BE2C (cell line): ENCODE measurements at regions not wholly inside any gene's neighbourhood (a gene's known extent, or its start where the extent isn't known, plus 50 kb on each side); places are given as distances from the start of the nearest gene placed in this dataset.
"Not testable (repeated sequence)": the region's sequence is repeated elsewhere in the genome, so short reads cannot be mapped to it uniquely, and the experiment has no call there.

ENCODE experiments used
- DNase-seq: peaks from one replicate; pipeline ENCODE4 v3.0.0-alpha.2; 2020
- H3K27me3 ChIP-seq: fragments of 250-450 bp; sonication (Bioruptor Pico); 2 replicates; pipeline ENCODE4 v1.5.1; 2020; ENCODE audit warnings: mild to moderate bottlenecking
- H3K36me3 ChIP-seq: fragments of 250-450 bp; sonication (Bioruptor Pico); 2 replicates; pipeline ENCODE4 v1.5.1; 2020; ENCODE audit warnings: mild to moderate bottlenecking
- H3K4me1 ChIP-seq: fragments of 250-450 bp; sonication (Bioruptor Pico); 2 replicates; pipeline ENCODE4 v1.5.1; 2020
- H3K4me3 ChIP-seq: 2 replicates; pipeline ENCODE4 v1.5.1; 2011; ENCODE audit warnings: low read depth, low read length
- H3K9me3 ChIP-seq: fragments of 250-450 bp; sonication (Bioruptor Pico); 2 replicates; pipeline ENCODE4 v1.5.1; 2020
- TF ChIP-seq, protein P1 (sequence below): IDR thresholded peaks from 2 replicates; pipeline ENCODE4 v1.5.1; 2012; ENCODE audit warnings: mild to moderate bottlenecking, low read depth, low read length

DNA sequence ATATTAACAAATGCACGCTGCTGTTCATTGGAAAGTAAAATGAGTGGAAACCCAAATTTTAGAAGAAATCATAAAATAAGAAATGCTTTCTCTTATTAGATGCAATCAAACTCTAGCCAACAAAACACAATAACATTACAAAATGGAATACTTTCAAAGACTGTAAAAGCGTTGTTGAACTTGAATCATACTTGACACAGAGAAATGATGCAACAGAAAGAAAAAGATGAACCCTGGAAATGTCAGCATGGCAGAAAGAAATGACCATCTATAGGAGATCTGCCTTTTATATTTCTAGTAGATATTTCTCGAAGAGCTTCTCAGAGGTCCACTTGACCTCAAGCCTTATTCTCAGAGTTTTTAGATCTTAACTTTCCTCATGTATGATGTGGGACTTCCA lies 170.6 kb upstream of the MEIS1 start:
- Histone ChIP-seq H3K4me3 (no peak overlapping the region), H3K9me3 (no peaks in the 10 kb centered on the region), H3K4me1 (no peaks in the 10 kb centered on the region), H3K36me3 (no peaks in the 10 kb centered on the region), H3K27me3 (no peaks in the 10 kb centered on the region)
- TF ChIP-seq, protein P1, sequence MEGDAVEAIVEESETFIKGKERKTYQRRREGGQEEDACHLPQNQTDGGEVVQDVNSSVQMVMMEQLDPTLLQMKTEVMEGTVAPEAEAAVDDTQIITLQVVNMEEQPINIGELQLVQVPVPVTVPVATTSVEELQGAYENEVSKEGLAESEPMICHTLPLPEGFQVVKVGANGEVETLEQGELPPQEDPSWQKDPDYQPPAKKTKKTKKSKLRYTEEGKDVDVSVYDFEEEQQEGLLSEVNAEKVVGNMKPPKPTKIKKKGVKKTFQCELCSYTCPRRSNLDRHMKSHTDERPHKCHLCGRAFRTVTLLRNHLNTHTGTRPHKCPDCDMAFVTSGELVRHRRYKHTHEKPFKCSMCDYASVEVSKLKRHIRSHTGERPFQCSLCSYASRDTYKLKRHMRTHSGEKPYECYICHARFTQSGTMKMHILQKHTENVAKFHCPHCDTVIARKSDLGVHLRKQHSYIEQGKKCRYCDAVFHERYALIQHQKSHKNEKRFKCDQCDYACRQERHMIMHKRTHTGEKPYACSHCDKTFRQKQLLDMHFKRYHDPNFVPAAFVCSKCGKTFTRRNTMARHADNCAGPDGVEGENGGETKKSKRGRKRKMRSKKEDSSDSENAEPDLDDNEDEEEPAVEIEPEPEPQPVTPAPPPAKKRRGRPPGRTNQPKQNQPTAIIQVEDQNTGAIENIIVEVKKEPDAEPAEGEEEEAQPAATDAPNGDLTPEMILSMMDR = no peak
- no peak for DNase-seq

DNA sequence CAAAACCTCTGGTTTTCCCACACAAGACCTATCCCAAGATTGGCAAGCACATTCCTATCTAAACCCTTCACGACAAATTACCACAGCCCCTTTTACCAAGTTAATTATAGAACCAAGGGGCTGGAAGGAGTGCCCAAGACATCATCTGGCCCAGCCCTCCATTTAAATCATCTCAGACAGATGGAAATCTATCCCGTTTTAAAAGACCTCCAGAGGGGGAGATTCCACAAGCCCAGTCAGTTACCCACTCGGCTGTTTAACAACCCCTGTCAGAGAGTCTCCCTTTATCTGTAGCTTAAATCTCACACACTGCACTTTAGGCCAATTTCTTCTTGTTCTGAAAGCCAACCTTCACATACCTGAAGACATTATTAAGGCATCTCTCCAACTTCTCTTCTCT lies 179.1 kb upstream of the MEIS1 start:
- H3K27me3 ChIP-seq = no peaks in the 10 kb centered on the region
- no peaks in the 10 kb centered on the region for H3K4me1 ChIP-seq
- DNase-seq = no peak
- H3K4me3 ChIP-seq = no peak overlapping the region
- TF ChIP-seq, protein P1 = no peak
- no peaks in the 10 kb centered on the region for H3K9me3 ChIP-seq
- no peaks in the 10 kb centered on the region for H3K36me3 ChIP-seq

DNA sequence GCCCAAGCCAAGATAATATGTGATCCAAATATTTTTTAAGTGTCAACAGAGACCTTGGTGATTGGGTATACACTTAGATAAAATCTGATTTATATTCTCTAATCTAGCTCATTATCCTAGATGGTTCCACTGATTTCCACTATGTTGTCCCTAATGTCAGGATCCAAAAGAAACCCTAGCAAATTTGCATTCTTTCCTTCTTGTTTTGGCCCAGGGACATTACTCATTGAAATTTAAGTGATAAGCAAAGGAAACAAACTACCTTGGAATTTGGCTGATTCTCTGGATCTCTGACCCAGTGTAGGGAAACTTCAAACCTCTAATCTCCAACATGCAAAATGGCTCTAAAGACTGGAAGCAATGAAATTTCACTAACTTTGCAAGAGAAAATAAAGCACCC lies 179.8 kb upstream of the MEIS1 start:
- Histone ChIP-seq H3K27me3 (no peaks in the 10 kb centered on the region), H3K4me1 (no peaks in the 10 kb centered on the region), H3K4me3 (no peak overlapping the region), H3K9me3 (no peaks in the 10 kb centered on the region), H3K36me3 (no peaks in the 10 kb centered on the region)
- TF ChIP-seq, protein P1 = no peak
- DNase-seq = no peak

DNA sequence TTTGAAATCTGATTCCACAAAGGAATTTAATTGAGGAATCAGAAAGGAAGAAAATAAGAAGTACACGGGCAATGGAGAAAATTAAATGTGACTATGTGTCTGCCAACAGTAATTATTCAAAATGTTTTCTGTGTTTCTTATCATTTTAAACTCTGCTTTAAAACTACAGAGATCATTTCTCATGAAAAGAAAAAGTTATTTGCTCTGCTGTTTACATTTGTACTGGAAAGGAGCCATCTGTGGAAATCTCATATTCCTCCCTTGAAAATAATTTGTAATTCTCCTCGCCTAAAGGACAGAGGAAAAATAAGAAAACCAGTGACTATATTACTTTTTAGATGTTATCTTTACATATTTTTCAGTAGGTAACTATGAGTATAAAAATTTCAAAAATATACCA lies 181.9 kb upstream of the MEIS1 start:
- TF ChIP-seq, protein P1 = no peak
- DNase-seq = no peak
- H3K4me1 ChIP-seq = no peaks in the 10 kb centered on the region
- H3K27me3 ChIP-seq = no peaks in the 10 kb centered on the region
- H3K36me3 ChIP-seq = no peaks in the 10 kb centered on the region
- H3K9me3 ChIP-seq = no peaks in the 10 kb centered on the region
- no peak overlapping the region for H3K4me3 ChIP-seq

DNA sequence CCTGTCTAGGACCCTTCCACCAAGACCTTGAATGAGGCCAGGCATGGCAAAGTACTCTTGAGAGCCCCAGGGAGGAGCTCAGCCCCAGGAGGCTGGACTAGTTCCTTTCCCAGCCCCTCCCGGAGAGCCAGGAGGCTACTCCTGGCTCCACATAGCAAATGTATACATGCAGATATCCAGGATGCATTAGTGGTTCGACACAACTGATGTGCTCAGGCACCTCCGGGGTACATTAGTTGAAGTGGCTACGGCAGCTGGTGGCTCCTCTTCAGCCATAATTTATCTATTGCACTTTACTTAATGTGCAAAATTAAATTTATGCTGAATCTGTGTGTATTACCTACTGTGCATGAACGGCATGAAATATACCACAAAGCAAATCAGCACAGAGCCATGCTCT lies 182.8 kb upstream of the MEIS1 start:
- H3K27me3 ChIP-seq = no peaks in the 10 kb centered on the region

DNA sequence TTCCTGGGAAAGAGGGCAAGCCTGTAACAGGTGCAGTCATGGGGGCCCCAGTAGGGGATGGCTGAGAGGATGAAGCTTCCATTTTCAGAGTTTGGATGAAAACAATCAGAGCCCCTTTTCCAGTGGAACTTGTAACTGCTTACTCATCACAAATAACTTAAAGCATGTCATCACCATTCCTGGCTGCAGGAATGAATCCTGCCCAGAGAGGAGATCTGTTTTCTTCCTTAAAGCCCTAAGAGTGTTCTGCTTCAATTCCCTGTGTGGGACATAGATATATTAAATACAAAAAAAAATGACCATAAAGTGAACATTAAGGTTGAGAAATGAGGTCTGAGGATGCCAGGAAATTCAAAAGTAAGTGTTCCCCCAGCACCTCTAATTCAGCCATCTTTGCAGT lies 183.4 kb upstream of the MEIS1 start:
- Histone ChIP-seq H3K27me3 (no peaks in the 10 kb centered on the region), H3K4me3 (no peak overlapping the region), H3K36me3 (no peaks in the 10 kb centered on the region), H3K9me3 (no peaks in the 10 kb centered on the region), H3K4me1 (no peaks in the 10 kb centered on the region)
- TF ChIP-seq, protein P1 = no peak
- no peak for DNase-seq

More for the DNA sequence above, 182.8 kb upstream of the MEIS1 start:
- DNase-seq = no peak
- no peaks in the 10 kb centered on the region for H3K36me3 ChIP-seq
- no peaks in the 10 kb centered on the region for H3K4me1 ChIP-seq
- TF ChIP-seq, protein P1 = no peak
- H3K9me3 ChIP-seq = no peaks in the 10 kb centered on the region
- no peak overlapping the region for H3K4me3 ChIP-seq

DNA sequence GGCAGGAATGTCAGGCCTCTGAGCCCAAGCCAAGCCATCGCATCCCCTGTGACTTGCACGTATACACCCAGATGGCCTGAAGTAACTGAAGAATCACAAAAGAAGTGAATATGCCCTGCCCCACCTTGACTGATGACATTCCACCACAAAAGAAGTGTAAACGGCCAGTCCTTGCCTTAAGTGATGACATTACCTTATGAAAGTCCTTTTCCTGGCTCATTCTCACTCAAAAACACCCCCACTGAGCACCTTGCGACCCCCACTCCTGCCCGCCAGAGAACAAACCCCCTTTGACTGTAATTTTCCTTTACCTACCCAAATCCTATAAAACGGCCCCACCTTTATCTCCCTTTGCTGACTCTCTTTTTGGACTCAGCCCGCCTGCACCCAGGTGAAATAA lies 185.8 kb upstream of the MEIS1 start:
- H3K4me3 ChIP-seq, H3K27me3 ChIP-seq, H3K4me1 ChIP-seq, DNase-seq, H3K9me3 ChIP-seq, H3K36me3 ChIP-seq: not testable (repeated sequence)

DNA sequence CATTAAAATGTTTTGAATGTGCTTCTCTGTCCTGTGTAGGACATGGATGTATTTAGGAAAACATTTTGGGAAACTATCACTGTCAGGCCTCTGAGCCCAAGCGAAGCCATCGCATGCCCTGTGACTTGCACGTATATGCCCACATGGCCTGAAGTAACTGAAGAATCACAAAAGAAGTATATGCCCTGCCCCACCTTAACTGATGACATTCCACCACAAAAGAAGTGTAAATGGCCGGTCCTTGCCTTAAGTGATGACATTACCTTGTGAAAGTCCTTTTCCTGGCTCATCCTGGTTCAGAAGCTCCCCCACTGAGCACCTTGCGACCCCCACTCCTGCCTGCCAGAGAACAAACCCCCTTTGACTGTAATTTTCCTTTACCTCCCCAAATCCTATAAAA lies 191.1 kb upstream of the MEIS1 start:
- not testable (repeated sequence) for H3K9me3 ChIP-seq, H3K36me3 ChIP-seq, H3K4me3 ChIP-seq, DNase-seq, H3K27me3 ChIP-seq, H3K4me1 ChIP-seq

DNA sequence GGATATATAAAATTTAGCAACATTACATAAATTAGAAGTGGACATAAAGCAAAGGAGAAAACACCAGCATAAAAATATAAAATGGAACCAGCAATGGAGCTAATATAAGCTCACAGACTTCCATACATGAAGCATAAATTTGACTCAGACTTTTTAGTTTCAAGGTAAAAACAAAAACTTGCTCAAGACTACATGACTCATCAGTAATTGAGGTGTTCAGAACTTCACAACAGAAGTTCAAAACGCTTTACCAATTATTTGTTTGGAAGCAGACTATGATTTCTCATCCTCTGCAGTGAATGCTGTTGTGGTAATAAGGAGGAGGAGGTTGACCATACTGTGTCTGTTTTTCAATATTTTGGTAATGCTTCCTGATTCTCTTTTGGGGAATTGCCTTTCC lies 192.0 kb upstream of the MEIS1 start:
- H3K36me3 ChIP-seq, H3K27me3 ChIP-seq, DNase-seq, H3K4me3 ChIP-seq, H3K4me1 ChIP-seq, H3K9me3 ChIP-seq: not testable (repeated sequence)
